Stomach smooth muscle (tissue), 2 donors: ENCODE measurements at regions not wholly inside any gene's neighbourhood (a gene's known extent, or its start where the extent isn't known, plus 50 kb on each side); places are given as distances from the start of the nearest gene placed in this dataset.

ENCODE experiments used
- H3K27ac ChIP-seq: one replicate; pipeline ENCODE4 v1.7.0; 2013; ENCODE audit warnings: mild to moderate bottlenecking, low read length, inconsistent platforms
- H3K27me3 ChIP-seq, 2 donors: one replicate each; pipeline ENCODE4 v1.7.0; 2013; ENCODE audit warnings: low read length in 2 of 2; ENCODE audit not compliant: insufficient read depth in 2 of 2, control insufficient read depth in 1 of 2
- H3K36me3 ChIP-seq, 2 donors: one replicate each; pipeline ENCODE4 v1.7.0; 2013; ENCODE audit warnings: low read length in 2 of 2; ENCODE audit not compliant: control insufficient read depth in 2 of 2, insufficient read depth in 2 of 2
- H3K4me1 ChIP-seq: one replicate; pipeline ENCODE4 v1.7.0; 2013; ENCODE audit warnings: low read length; ENCODE audit not compliant: control insufficient read depth, insufficient read depth
- H3K4me3 ChIP-seq, 2 donors: one replicate each; pipeline ENCODE4 v1.7.0; 2013; ENCODE audit warnings: low read length in 2 of 2
- H3K9ac ChIP-seq, 2 donors: one replicate each; pipeline ENCODE4 v1.7.0; 2013; ENCODE audit warnings: low read length in 2 of 2, mild to moderate bottlenecking in 1 of 2
- H3K9me3 ChIP-seq, 2 donors: one replicate each; pipeline ENCODE4 v1.7.0; 2013; ENCODE audit warnings: low read length in 2 of 2; ENCODE audit not compliant: control insufficient read depth in 2 of 2
- donor health status: healthy.
- donor health status: Pancreatic carcinoma.

- Histone ChIP-seq H3K27me3 (no peaks in the 10 kb centered on the region), H3K4me3 (no peak overlapping the region)
Measured at GRCh38 chr9:106593201-106593600, 269.8 kb upstream of the ZNF462 start.

DNA sequence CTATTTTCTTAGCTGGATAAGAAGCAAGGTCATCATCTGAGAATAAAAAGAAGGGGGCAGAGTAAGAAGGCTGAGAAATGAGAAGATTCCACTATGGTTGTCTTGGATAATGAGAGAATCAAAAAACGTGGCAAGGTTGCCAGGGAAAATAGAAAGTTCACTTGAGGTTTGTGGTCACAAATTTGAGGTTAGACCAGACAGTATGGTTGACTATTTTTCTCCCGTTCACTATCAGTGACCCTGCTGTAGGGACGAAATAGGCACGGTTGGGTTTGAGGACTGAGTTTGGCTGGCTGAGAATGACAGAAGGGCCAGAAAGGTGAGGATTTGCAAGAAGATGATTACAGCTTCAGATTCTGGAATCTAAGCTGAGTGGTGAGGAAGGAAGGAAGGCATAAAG is 266.0 kb upstream of the ZNF462 start:
- Histone ChIP-seq H3K9ac (no peak overlapping the region), H3K9me3 (no peaks in the 10 kb centered on the region), H3K36me3 (no peaks in the 10 kb centered on the region), H3K27me3 (no peaks in the 10 kb centered on the region), H3K27ac (no peak overlapping the region), H3K4me3 (no peak overlapping the region), H3K4me1 (no peaks in the 10 kb centered on the region)

More at GRCh38 chr9:106593201-106593600, 269.8 kb upstream of the ZNF462 start:
- Histone ChIP-seq H3K36me3 (no peaks in the 10 kb centered on the region), H3K9ac (no peak overlapping the region), H3K9me3 (no peaks in the 10 kb centered on the region), H3K27ac (no peak overlapping the region), H3K4me1 (no peaks in the 10 kb centered on the region)

DNA sequence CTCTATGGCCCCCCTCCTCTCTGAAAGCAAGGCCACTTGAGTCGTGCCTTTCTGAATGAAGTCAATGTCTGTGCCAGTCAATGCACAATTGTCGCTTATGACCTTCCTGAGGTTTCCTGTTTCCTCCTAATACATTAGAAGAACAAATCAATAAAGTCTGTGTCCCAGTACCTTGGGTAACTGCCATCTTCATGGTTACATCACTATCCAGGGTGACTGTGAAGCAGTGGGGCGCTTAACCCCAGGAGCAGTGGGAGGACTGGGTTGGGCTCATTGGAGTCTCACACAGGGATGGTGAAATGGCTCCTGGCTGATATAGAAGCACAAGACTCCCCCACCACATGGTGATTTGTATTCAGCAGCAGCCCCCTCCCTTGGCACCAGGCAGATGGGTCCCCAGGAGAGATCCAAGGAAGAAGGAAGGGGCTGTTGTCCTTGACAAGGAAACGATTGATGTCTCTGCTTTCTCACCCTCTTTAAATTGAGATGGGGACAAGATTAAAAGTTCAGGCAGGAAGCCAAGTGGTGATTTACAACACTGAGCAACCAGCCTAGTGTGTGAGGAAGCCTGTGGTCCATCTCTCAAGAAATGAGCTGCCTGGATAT is 261.9 kb upstream of the ZNF462 start:
- Histone ChIP-seq H3K9ac (no peak overlapping the region), H3K4me3 (no peak overlapping the region), H3K4me1 (no peaks in the 10 kb centered on the region), H3K27me3 (no peaks in the 10 kb centered on the region), H3K27ac (no peak overlapping the region), H3K9me3 (no peaks in the 10 kb centered on the region), H3K36me3 (no peaks in the 10 kb centered on the region)

GRCh38 chr9:106602344-106602743 is 260.6 kb upstream of the ZNF462 start:
- Histone ChIP-seq H3K9ac (no peak overlapping the region), H3K9me3 (no peaks in the 10 kb centered on the region), H3K4me1 (no peaks in the 10 kb centered on the region), H3K27ac (no peak overlapping the region), H3K27me3 (no peaks in the 10 kb centered on the region), H3K4me3 (no peak overlapping the region), H3K36me3 (no peaks in the 10 kb centered on the region)

GRCh38 chr9:106613250-106613737 is 249.7 kb upstream of the ZNF462 start:
- no peaks in the 10 kb centered on the region for H3K36me3 ChIP-seq

DNA sequence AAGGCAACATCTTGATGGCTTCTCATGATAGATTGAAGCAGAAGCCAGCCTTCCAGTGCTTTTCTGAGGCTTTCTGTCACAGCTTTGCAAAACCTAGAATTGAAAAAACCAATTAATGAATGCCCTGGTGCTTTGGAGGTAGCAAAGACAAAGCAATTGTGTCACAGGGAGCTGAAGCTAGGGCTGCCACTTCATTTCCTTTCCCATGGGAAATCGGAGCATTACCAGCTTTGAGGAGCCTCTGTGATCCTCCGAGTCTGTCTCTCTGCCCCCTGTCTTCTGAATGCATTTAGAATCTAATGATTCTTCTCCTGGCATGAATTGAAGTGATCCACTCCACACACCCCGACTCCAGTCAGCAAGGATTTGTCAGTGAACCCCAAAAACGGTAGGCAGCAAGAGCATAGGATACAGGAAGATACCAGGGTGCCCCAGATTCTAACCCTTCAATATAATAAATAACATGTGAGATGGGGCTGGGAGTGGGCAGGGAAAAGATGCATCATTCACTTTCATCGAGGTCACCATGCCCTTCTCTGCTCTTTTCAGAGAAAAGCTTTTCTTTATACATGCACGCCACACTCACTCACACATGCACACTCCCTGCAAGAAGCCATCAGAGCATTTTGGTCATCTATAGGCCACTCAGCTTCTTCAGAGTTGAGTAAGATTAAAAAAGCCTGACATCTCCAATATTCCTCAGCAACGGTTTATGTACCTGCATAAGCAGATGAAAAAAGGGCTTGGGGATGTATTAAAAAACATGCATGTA is 247.7 kb upstream of the ZNF462 start:
- no peak overlapping the region for H3K9ac ChIP-seq
- H3K36me3 ChIP-seq = no peaks in the 10 kb centered on the region
- no peaks in the 10 kb centered on the region for H3K27me3 ChIP-seq
- no peaks in the 10 kb centered on the region for H3K9me3 ChIP-seq
- peaks cover 9% of the 10 kb centered on the region for H3K4me1 ChIP-seq
- H3K4me3 ChIP-seq = no peak overlapping the region
- H3K27ac ChIP-seq = no peak overlapping the region

More at GRCh38 chr9:106613250-106613737, 249.7 kb upstream of the ZNF462 start:
- H3K27ac ChIP-seq = no peak overlapping the region
- peak overlapping the region in 1 of 2 donors; percentile 31 for H3K4me3 ChIP-seq
- no peaks in the 10 kb centered on the region for H3K9me3 ChIP-seq
- H3K4me1 ChIP-seq = peaks cover 9% of the 10 kb centered on the region
- no peaks in the 10 kb centered on the region for H3K27me3 ChIP-seq
- H3K9ac ChIP-seq = no peak overlapping the region

DNA sequence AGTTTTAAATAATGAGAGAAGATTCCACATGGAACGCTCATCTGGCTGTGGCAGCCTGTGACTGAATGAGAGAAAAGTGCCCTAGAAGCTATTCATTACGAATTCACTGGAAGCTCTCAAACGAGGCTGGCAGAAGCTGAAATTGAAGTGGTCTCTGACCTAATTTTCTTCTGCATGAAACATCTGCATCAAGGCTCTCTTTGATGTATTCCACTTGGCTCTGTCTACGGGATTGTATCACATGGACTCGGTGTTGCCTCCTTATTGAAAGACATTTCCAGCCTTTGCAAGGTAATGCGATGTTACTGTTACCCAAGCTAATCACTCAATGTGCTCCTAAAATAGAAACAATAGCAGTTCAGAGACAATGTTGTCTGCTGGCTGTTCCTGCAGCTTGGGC is 246.9 kb upstream of the ZNF462 start:
- peaks cover 9% of the 10 kb centered on the region for H3K4me1 ChIP-seq
- no peaks in the 10 kb centered on the region for H3K36me3 ChIP-seq
- no peaks in the 10 kb centered on the region for H3K27me3 ChIP-seq
- H3K9me3 ChIP-seq = no peaks in the 10 kb centered on the region
- no peak overlapping the region for H3K27ac ChIP-seq
- H3K9ac ChIP-seq = no peak overlapping the region
- H3K4me3 ChIP-seq = peak overlapping the region in 1 of 2 donors; percentile 29

DNA sequence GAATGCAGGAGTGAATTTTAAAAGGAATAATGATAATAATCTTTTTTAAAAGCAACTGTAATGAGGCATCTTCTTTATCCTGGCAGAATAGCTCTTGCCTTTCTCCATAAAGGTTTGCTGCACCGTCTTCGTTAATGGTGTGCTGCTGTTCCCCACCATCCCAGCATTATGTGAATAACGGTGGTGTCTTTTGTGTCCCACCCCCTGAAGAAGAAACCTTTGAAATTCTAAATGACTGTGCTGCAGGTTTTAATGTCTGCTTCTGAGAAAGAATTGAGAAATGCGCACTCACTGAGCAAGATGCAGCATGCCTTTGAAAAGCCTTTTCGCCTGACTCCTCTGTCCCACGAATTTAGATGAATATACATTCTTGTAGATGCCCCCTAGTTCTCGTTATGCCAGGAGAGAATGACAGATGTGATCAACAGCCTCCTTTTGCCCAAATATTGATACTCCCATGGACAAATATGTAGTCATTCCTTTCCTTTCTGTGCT is 246.1 kb upstream of the ZNF462 start:
- Histone ChIP-seq H3K4me1 (peaks cover 13% of the 10 kb centered on the region), H3K9ac (no peak overlapping the region), H3K36me3 (no peaks in the 10 kb centered on the region), H3K27ac (no peak overlapping the region), H3K27me3 (no peaks in the 10 kb centered on the region), H3K4me3 (no peak overlapping the region), H3K9me3 (no peaks in the 10 kb centered on the region)

DNA sequence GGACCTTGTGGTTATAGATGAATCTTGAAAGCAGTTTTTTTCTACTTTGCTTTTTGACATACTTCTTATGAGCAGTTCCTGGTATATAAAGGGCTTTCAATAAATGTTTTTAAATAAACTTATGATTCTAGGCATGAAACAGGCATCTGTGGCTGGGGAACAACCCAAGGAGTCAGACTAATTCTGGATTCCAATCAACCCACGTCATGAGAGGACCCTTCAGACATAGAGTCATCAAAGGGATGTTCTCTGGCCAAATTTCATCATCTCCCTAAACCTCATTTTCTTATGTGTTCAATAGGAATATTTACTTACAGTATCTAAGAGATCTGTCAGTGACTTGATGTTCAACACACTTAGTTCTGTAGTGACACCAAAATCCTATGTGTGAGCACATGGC is 243.8 kb upstream of the ZNF462 start:
- H3K36me3 ChIP-seq = no peaks in the 10 kb centered on the region
- no peaks in the 10 kb centered on the region for H3K9me3 ChIP-seq
- no peak overlapping the region for H3K27ac ChIP-seq
- no peak overlapping the region for H3K9ac ChIP-seq
- no peaks in the 10 kb centered on the region for H3K27me3 ChIP-seq
- H3K4me3 ChIP-seq = no peak overlapping the region
- peaks cover 4% of the 10 kb centered on the region for H3K4me1 ChIP-seq

DNA sequence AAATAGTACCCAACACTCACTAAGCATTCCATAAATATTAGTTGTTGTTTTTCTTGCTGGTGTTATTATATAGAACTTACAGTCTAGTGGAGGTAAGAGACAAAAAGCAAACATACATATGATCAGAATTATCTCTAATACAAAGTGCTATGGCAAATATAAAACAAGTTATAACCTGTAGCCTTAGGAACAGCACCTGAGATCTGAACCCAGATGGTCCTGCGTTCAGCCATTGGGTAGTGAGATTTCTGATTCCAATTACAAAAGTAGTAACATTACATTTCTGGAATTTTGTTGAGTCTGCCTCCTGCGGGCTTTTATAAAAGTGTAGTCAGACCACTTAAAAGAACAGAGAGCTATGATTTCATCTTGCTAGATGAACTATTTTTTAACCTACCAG is 242.9 kb upstream of the ZNF462 start:
- no peak overlapping the region for H3K27ac ChIP-seq
- no peaks in the 10 kb centered on the region for H3K36me3 ChIP-seq
- no peaks in the 10 kb centered on the region for H3K9me3 ChIP-seq

GRCh38 chr9:106620866-106621265 is 242.1 kb upstream of the ZNF462 start:
- no peak overlapping the region for H3K27ac ChIP-seq
- no peaks in the 10 kb centered on the region for H3K27me3 ChIP-seq
- H3K4me3 ChIP-seq = no peak overlapping the region
- no peaks in the 10 kb centered on the region for H3K9me3 ChIP-seq
- H3K4me1 ChIP-seq = peaks cover 4% of the 10 kb centered on the region
- H3K36me3 ChIP-seq = no peaks in the 10 kb centered on the region
- H3K9ac ChIP-seq = no peak overlapping the region

More for the DNA sequence above, 242.9 kb upstream of the ZNF462 start:
- Histone ChIP-seq H3K27me3 (no peaks in the 10 kb centered on the region), H3K9ac (no peak overlapping the region), H3K4me1 (peaks cover 4% of the 10 kb centered on the region), H3K4me3 (no peak overlapping the region)
